ENCODE measurements at regions not wholly inside any gene's neighbourhood (a gene's known extent, or its start where the extent isn't known, plus 50 kb on each side); places are given as distances from the start of the nearest gene placed in this dataset.

GRCh38 chr3:181764544-181764943 is 52.8 kb downstream of the SOX2 start:
- H3K4me3 ChIP-seq (ENCODE audit: low read length), result no peak overlapping the region
- no peaks in the 10 kb centered on the region for H3K4me1 ChIP-seq (ENCODE audit: control insufficient read depth, insufficient read depth, low read length)
- H3K27me3 ChIP-seq (ENCODE audit: control insufficient read depth, insufficient read depth, low read length), result no peaks in the 10 kb centered on the region
- no peaks in the 10 kb centered on the region for H3K36me3 ChIP-seq (ENCODE audit: control insufficient read depth, insufficient read depth, low read length)
- no peak overlapping the region for H3K27ac ChIP-seq (ENCODE audit: low read length)
- no CpG with 5 or more reads among the region's 4 CpGs for WGBS (ENCODE audit: insufficient coverage, low lambda C conversion rate)
- no peak for DNase-seq
- H3K9me3 ChIP-seq (ENCODE audit: control insufficient read depth, low read depth, low read length), result no peaks in the 10 kb centered on the region

- no peak for DNase-seq
- no peaks in the 10 kb centered on the region for H3K36me3 ChIP-seq (ENCODE audit: control insufficient read depth, insufficient read depth, low read length)
- WGBS (ENCODE audit: insufficient coverage, low lambda C conversion rate), result 100% methylated on average over 2 of the region's 5 CpGs
- peaks cover 2% of the 10 kb centered on the region for H3K27me3 ChIP-seq (ENCODE audit: control insufficient read depth, insufficient read depth, low read length)
- no peaks in the 10 kb centered on the region for H3K4me1 ChIP-seq (ENCODE audit: control insufficient read depth, insufficient read depth, low read length)
- H3K27ac ChIP-seq (ENCODE audit: low read length), result no peak overlapping the region
- no peaks in the 10 kb centered on the region for H3K9me3 ChIP-seq (ENCODE audit: control insufficient read depth, low read depth, low read length)
- no peak overlapping the region for H3K4me3 ChIP-seq (ENCODE audit: low read length)
These were observed 58.6 kb downstream of the SOX2 start for GRCh38 chr3:181770296-181770695.

GRCh38 chr3:181771120-181771519 is 59.4 kb downstream of the SOX2 start:
- Histone ChIP-seq H3K27ac (ENCODE audit: low read length) (no peak overlapping the region), H3K27me3 (ENCODE audit: control insufficient read depth, insufficient read depth, low read length) (peaks cover 2% of the 10 kb centered on the region), H3K4me3 (ENCODE audit: low read length) (no peak overlapping the region), H3K4me1 (ENCODE audit: control insufficient read depth, insufficient read depth, low read length) (no peaks in the 10 kb centered on the region), H3K36me3 (ENCODE audit: control insufficient read depth, insufficient read depth, low read length) (no peaks in the 10 kb centered on the region), H3K9me3 (ENCODE audit: control insufficient read depth, low read depth, low read length) (no peaks in the 10 kb centered on the region)
- WGBS (ENCODE audit: insufficient coverage, low lambda C conversion rate), result 67% methylated on average over 2 of the region's 3 CpGs
- DNase-seq, result no peak

GRCh38 chr3:181772166-181772565 is 60.4 kb downstream of the SOX2 start:
- no peaks in the 10 kb centered on the region for H3K9me3 ChIP-seq (ENCODE audit: control insufficient read depth, low read depth, low read length)
- no CpG with 5 or more reads among the region's 2 CpGs for WGBS (ENCODE audit: insufficient coverage, low lambda C conversion rate)

GRCh38 chr3:181773921-181774320 is 62.2 kb downstream of the SOX2 start:
- no peaks in the 10 kb centered on the region for H3K9me3 ChIP-seq (ENCODE audit: control insufficient read depth, low read depth, low read length)
- H3K36me3 ChIP-seq (ENCODE audit: control insufficient read depth, insufficient read depth, low read length), result no peaks in the 10 kb centered on the region
- DNase-seq, result no peak
- 100% methylated on average over 2 of the region's 4 CpGs for WGBS (ENCODE audit: insufficient coverage, low lambda C conversion rate)
- H3K4me1 ChIP-seq (ENCODE audit: control insufficient read depth, insufficient read depth, low read length), result no peaks in the 10 kb centered on the region
- H3K27me3 ChIP-seq (ENCODE audit: control insufficient read depth, insufficient read depth, low read length), result peaks cover 2% of the 10 kb centered on the region
- H3K4me3 ChIP-seq (ENCODE audit: low read length), result no peak overlapping the region
- no peak overlapping the region for H3K27ac ChIP-seq (ENCODE audit: low read length)

More at GRCh38 chr3:181772166-181772565, 60.4 kb downstream of the SOX2 start:
- H3K27me3 ChIP-seq (ENCODE audit: control insufficient read depth, insufficient read depth, low read length), result peaks cover 2% of the 10 kb centered on the region
- no peaks in the 10 kb centered on the region for H3K4me1 ChIP-seq (ENCODE audit: control insufficient read depth, insufficient read depth, low read length)
- H3K27ac ChIP-seq (ENCODE audit: low read length), result no peak overlapping the region
- H3K4me3 ChIP-seq (ENCODE audit: low read length), result no peak overlapping the region
- DNase-seq, result no peak
- no peaks in the 10 kb centered on the region for H3K36me3 ChIP-seq (ENCODE audit: control insufficient read depth, insufficient read depth, low read length)

GRCh38 chr3:181782306-181782954 is 70.7 kb downstream of the SOX2 start:
- Histone ChIP-seq H3K36me3 (ENCODE audit: control insufficient read depth, insufficient read depth, low read length) (no peaks in the 10 kb centered on the region), H3K4me3 (ENCODE audit: low read length) (no peak overlapping the region), H3K27ac (ENCODE audit: low read length) (no peak overlapping the region), H3K27me3 (ENCODE audit: control insufficient read depth, insufficient read depth, low read length) (no peaks in the 10 kb centered on the region), H3K4me1 (ENCODE audit: control insufficient read depth, insufficient read depth, low read length) (no peaks in the 10 kb centered on the region), H3K9me3 (ENCODE audit: control insufficient read depth, low read depth, low read length) (no peaks in the 10 kb centered on the region)
- WGBS (ENCODE audit: insufficient coverage, low lambda C conversion rate), result no CpG with 5 or more reads among the region's 1 CpG
- DNase-seq, result no peak

GRCh38 chr3:181790561-181790960 is 78.8 kb downstream of the SOX2 start:
- no peaks in the 10 kb centered on the region for H3K27me3 ChIP-seq (ENCODE audit: control insufficient read depth, insufficient read depth, low read length)
- 86% methylated on average over 1 of the region's 7 CpGs for WGBS (ENCODE audit: insufficient coverage, low lambda C conversion rate)
- H3K27ac ChIP-seq (ENCODE audit: low read length), result no peak overlapping the region
- H3K4me3 ChIP-seq (ENCODE audit: low read length), result no peak overlapping the region
- no peaks in the 10 kb centered on the region for H3K36me3 ChIP-seq (ENCODE audit: control insufficient read depth, insufficient read depth, low read length)
- no peak for DNase-seq
- H3K9me3 ChIP-seq (ENCODE audit: control insufficient read depth, low read depth, low read length), result no peaks in the 10 kb centered on the region
- H3K4me1 ChIP-seq (ENCODE audit: control insufficient read depth, insufficient read depth, low read length), result no peaks in the 10 kb centered on the region

- Histone ChIP-seq H3K36me3 (ENCODE audit: control insufficient read depth, insufficient read depth, low read length) (no peaks in the 10 kb centered on the region), H3K27ac (ENCODE audit: low read length) (no peak overlapping the region), H3K9me3 (ENCODE audit: control insufficient read depth, low read depth, low read length) (no peaks in the 10 kb centered on the region), H3K27me3 (ENCODE audit: control insufficient read depth, insufficient read depth, low read length) (no peaks in the 10 kb centered on the region), H3K4me1 (ENCODE audit: control insufficient read depth, insufficient read depth, low read length) (no peaks in the 10 kb centered on the region), H3K4me3 (ENCODE audit: low read length) (no peak overlapping the region)
- WGBS (ENCODE audit: insufficient coverage, low lambda C conversion rate), result 78% methylated on average over 4 of the region's 7 CpGs
- no peak for DNase-seq
These were observed 79.6 kb downstream of the SOX2 start for GRCh38 chr3:181791056-181791955.

- Histone ChIP-seq H3K4me3 (ENCODE audit: low read length) (no peak overlapping the region), H3K27me3 (ENCODE audit: control insufficient read depth, insufficient read depth, low read length) (no peaks in the 10 kb centered on the region), H3K4me1 (ENCODE audit: control insufficient read depth, insufficient read depth, low read length) (no peaks in the 10 kb centered on the region), H3K27ac (ENCODE audit: low read length) (no peak overlapping the region), H3K9me3 (ENCODE audit: control insufficient read depth, low read depth, low read length) (no peaks in the 10 kb centered on the region), H3K36me3 (ENCODE audit: control insufficient read depth, insufficient read depth, low read length) (no peaks in the 10 kb centered on the region)
- no CpG with 5 or more reads among the region's 7 CpGs for WGBS (ENCODE audit: insufficient coverage, low lambda C conversion rate)
- no peak for DNase-seq
These were observed 81.3 kb downstream of the SOX2 start for GRCh38 chr3:181793006-181793405.

- Histone ChIP-seq H3K27ac (ENCODE audit: low read length) (no peak overlapping the region), H3K4me1 (ENCODE audit: control insufficient read depth, insufficient read depth, low read length) (no peaks in the 10 kb centered on the region), H3K36me3 (ENCODE audit: control insufficient read depth, insufficient read depth, low read length) (no peaks in the 10 kb centered on the region), H3K9me3 (ENCODE audit: control insufficient read depth, low read depth, low read length) (no peaks in the 10 kb centered on the region), H3K4me3 (ENCODE audit: low read length) (no peak overlapping the region), H3K27me3 (ENCODE audit: control insufficient read depth, insufficient read depth, low read length) (no peaks in the 10 kb centered on the region)
- no CpG with 5 or more reads among the region's 4 CpGs for WGBS (ENCODE audit: insufficient coverage, low lambda C conversion rate)
- DNase-seq, result no peak
These were observed 82.5 kb downstream of the SOX2 start for GRCh38 chr3:181794011-181794790.
